GM13976 (cell line): ENCODE measurements at regions not wholly inside any gene's neighbourhood (a gene's known extent, or its start where the extent isn't known, plus 50 kb on each side); places are given as distances from the start of the nearest gene placed in this dataset.

ENCODE experiments used
- DNase-seq: peaks from one replicate; pipeline ENCODE4 v3.0.0; 2012; ENCODE audit warnings: low spot score
- CTCF ChIP-seq: IDR thresholded peaks from 2 replicates; pipeline ENCODE4 v1.5.1; 2012; ENCODE audit warnings: borderline replicate concordance, mild to moderate bottlenecking; ENCODE audit not compliant: insufficient read depth; ENCODE audit errors: extremely low read depth, missing control alignments, control extremely low read depth
- in situ Hi-C: fragments of 300-500 bp; cut with MboI; formaldehyde crosslinking; loops from one replicate; pipeline ENCODE4 v1.12.0; 2022; ENCODE audit warnings: low sequenced_read_pairs, mixed read lengths, inconsistent platforms; ENCODE audit not compliant: unreplicated experiment

- DNase-seq, result no peak
- in situ Hi-C loops, result loop anchor here (10.0 kb wide), 1 partner anchor 70 kb away; no protein-coding TSS in a partner anchor
- no peak for TF ChIP-seq CTCF
These were observed 114.2 kb upstream of the IPO9 start for GRCh38 chr1:201714542-201715329.

- TF ChIP-seq CTCF, result no peak
- in situ Hi-C loops, result loop anchor here (10.0 kb wide), 1 partner anchor 69 kb away; no protein-coding TSS in a partner anchor
These were observed 113.6 kb upstream of the IPO9 start for GRCh38 chr1:201715351-201715750.

GRCh38 chr1:201715801-201716741 is 112.9 kb upstream of the IPO9 start:
- no peak for TF ChIP-seq CTCF
- peak; percentile 56 for DNase-seq
- in situ Hi-C loops, result loop anchor here (10.0 kb wide), 1 partner anchor 69 kb away; no protein-coding TSS in a partner anchor

More at GRCh38 chr1:201715351-201715750, 113.6 kb upstream of the IPO9 start:
- DNase-seq, result no peak

GRCh38 chr1:201716742-201717135 is 112.2 kb upstream of the IPO9 start:
- no peak for TF ChIP-seq CTCF
- in situ Hi-C loops, result loop anchor here (10.0 kb wide), 1 partner anchor 68 kb away; no protein-coding TSS in a partner anchor
- DNase-seq, result no peak

GRCh38 chr1:201717286-201717685 is 111.7 kb upstream of the IPO9 start:
- no peak for DNase-seq
- in situ Hi-C loops, result loop anchor here (10.0 kb wide), 1 partner anchor 68 kb away; no protein-coding TSS in a partner anchor
- TF ChIP-seq CTCF, result no peak
